GM12878 (cell line): ENCODE measurements at regions not wholly inside any gene's neighbourhood (a gene's known extent, or its start where the extent isn't known, plus 50 kb on each side); places are given as distances from the start of the nearest gene placed in this dataset.

Source experiments
- CTCF ChIP-seq, 3 experiments: IDR thresholded peaks in 2 of 3; conservative IDR thresholded peaks in 1 of 3; 2 replicates each; pipeline ENCODE4 v1.5.1; 2011; ENCODE audit warnings: low read depth in 3 of 3, low read length in 3 of 3, mild to moderate bottlenecking in 3 of 3, control low read depth in 2 of 3, moderate library complexity in 2 of 3, inconsistent platforms in 1 of 3, mixed read lengths in 1 of 3; ENCODE audit not compliant: control insufficient read depth in 2 of 3, insufficient read depth in 1 of 3; ENCODE audit errors: extremely low read depth in 1 of 3
- MAX ChIP-seq: IDR thresholded peaks from 2 replicates; pipeline ENCODE4 v1.6.1; 2012; ENCODE audit warnings: low read depth, low read length, improper control_type of control experiment
- MEF2A ChIP-seq: IDR thresholded peaks from 2 replicates; pipeline ENCODE4 v1.6.1; 2011; ENCODE audit warnings: low read depth, mild to moderate bottlenecking, low read length, moderate library complexity; ENCODE audit not compliant: insufficient read depth

DNA sequence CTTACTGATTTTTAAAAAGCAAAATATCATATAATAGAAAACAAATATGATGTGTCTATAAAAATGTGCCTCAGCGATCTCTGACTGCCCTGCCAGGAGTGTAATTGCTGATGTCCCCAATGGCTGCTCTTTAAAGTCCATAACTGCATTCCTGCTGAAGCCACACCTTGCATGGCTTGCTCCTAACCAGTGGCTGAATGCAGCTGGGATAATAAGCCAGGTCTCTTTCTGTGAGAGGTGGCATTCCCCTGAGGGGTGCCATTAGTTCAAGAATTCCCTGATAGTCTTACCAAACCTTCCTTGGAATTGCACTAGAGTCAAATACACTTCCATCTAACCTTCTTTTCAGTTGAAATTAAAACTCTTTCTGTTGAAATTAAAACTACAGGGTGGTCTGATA is 125.8 kb upstream of the ZNF804A start:
- no peak for TF ChIP-seq MAX
- TF ChIP-seq MEF2A, result no peak
- no peak for TF ChIP-seq CTCF (IDR thresholded peaks at IDR 0.05 in 2 of 3, conservative IDR thresholded peaks at IDR 0.05 in 1 of 3; ENCODE audit: control insufficient read depth in 2 of 3, extremely low read depth in 1 of 3, insufficient read depth in 1 of 3, low read depth in 3 of 3, low read length in 3 of 3)
